HG02852 (cell line): ENCODE measurements at regions not wholly inside any gene's neighbourhood (a gene's known extent, or its start where the extent isn't known, plus 50 kb on each side); places are given as distances from the start of the nearest gene placed in this dataset.
A peak's percentile ranks its signal among the peaks of the same experiment; 100 is the strongest.
"Not testable (repeated sequence)": the region's sequence is repeated elsewhere in the genome, so short reads cannot be mapped to it uniquely, and the experiment has no call there.

Source experiments
- ATAC-seq: cut with Tn5 transposase; IDR thresholded peaks from one replicate; pipeline ENCODE4 v1.9.1; 2021; ENCODE audit warnings: mild to moderate bottlenecking, moderate library complexity; ENCODE audit not compliant: unreplicated experiment

GRCh38 chr15:69704229-69704628 lies 251.6 kb downstream of the RPLP1 start:
- ATAC-seq: no peak

DNA sequence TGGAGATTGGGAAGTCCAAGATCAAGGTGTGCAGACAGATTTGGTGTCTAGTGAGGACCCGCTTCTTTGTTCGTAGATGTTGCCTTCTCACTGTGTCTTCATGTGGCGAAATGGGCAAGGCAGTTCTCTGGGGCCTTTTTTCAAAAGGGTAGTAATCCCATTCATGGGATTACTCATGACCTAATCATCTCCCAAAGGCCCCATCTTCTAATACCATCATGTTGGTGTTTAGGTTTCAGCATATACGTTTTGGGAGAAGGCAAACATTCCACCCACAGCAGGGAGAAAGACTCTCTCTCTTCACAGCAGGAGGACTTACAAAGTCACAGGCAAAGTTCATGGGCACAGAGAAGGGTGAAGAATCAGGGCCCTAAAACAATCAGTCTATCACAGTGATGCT lies 252.1 kb downstream of the RPLP1 start:
- ATAC-seq: no peak

GRCh38 chr15:69706353-69707097 lies 253.9 kb downstream of the RPLP1 start:
- ATAC-seq: no peak

GRCh38 chr15:69707241-69707640 lies 254.6 kb downstream of the RPLP1 start:
- not testable (repeated sequence) for ATAC-seq

DNA sequence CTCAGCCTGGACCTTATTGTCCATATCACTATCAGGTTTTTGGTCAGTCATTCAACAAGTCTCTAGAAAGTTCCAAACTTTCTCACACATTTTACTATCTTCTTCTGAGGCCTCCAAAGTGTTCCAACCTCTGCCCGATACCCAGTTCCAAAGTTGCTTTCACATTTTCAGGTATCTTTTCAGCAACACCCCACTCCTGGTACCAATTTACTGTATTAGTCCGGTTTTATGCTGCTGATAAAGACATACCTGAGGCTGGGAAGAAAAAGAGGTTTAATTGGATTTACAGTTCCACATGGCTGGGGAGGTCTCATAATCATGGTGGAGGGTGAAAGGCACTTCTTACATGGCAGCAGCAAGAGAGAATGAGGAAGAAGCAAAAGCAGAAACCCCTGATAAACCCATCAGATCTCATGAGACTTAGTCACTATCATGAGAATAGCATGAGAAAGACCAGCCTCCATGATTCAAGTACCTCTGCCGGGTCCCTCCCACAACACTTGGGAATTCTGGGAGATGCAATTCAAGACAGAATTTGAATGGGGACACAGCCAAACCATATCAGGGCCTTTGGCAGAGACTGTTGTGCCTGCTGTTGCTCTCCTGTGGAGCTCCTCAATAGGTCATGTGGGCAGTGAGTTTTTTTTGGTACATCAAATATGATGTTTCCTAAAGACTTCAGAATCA lies 256.0 kb downstream of the RPLP1 start:
- not testable (repeated sequence) for ATAC-seq

- no peak for ATAC-seq
Observed at GRCh38 chr15:69712991-69713390, 260.4 kb downstream of the RPLP1 start.

GRCh38 chr15:69713726-69714559 lies 261.3 kb downstream of the RPLP1 start:
- peak; percentile 94 for ATAC-seq

DNA sequence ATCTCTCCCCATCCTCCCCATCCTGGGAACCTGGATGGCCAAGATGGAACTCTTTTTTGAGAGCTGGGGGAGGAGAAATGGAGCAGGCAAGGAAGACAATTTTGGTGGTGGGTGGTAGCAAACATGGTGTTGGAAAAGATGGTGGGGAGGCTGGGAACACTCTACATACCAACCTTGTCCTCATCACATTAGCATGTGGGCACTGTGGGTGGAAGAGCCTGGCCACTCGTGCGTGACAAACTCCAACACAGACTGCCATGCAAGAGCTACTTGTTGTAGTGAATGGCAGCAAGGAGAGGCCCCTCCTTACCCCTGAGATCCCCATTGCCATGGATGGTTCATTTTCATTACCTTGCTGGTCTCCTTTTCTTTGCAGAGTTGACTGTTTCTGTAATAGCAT lies 262.6 kb downstream of the RPLP1 start:
- ATAC-seq: no peak

DNA sequence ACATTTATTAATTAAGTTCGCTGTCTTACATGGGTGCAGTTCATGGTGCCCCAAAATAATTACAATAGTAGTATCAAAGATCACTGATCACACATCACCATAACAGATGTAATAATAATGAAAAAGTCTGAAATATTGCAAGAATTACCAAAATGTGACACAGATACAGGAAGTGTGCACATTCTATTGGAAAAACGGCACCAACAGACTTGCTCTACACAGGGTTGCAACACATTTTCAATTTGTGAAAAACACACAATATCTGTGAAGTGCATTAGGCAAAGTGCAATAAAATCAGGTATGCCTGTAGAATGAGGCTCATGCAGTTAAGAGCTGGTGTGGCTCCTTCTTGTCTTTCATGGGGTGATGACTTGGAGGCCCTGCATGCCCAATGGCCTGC lies 265.8 kb downstream of the RPLP1 start:
- ATAC-seq: no peak

- no peak for ATAC-seq
Observed at GRCh38 chr15:69718916-69719315, 266.3 kb downstream of the RPLP1 start.

DNA sequence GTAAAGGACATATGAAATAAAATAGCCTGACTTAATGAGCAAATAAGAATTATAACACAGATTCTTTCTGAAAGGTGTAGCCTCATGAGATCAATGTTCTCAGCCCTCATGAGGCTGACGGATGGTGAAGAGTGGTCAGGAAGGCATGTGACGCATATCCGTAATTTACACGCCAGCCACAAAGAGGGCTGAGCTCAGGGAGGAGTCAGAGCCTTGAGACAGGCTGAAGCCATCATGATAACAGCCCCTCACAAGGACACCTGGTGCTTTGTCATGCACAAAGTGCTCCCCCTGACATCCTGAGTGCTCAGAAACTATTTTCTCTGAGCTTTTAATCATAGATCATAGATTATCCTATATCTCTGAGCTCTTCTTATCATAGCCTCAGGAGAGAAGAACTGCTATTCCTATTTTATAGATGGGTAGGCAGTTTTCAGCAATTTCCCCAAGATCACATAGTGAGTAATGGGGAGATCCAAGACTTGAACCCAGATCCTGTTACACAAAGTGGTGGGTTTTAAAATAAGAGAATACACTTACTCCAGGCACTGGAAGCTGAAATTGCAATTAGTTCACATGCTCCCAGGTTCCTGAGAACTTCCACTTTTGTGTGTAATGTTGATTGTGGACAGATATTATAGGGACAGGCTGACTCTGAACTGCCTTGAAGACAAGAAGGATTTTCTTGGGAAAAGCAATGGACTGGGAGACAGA lies 267.1 kb downstream of the RPLP1 start:
- no peak for ATAC-seq

GRCh38 chr15:69720536-69720935 lies 267.9 kb downstream of the RPLP1 start:
- ATAC-seq: no peak

- no peak for ATAC-seq
Observed at GRCh38 chr15:69722924-69723323, 270.3 kb downstream of the RPLP1 start.

GRCh38 chr15:69723404-69724096 lies 270.9 kb downstream of the RPLP1 start:
- no peak for ATAC-seq

DNA sequence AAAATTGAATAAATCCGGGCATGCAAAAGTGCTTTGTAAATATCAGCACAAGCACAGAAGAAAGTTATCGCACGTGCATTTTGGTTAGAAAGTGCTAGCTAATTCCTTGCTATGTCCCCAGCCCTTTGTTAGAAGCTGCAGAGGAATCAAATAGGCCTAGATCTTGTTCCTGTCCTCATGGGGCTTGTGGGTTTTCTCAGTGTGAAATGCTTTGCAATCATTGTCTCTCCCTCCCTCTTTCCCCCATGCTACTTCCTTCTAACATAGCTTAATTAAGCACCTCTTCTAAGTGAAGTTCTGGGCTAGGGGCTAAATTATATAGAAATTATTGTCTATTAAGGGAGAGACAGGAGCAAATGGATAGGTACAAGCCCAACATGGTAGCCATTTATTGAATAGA lies 271.7 kb downstream of the RPLP1 start:
- ATAC-seq: no peak

DNA sequence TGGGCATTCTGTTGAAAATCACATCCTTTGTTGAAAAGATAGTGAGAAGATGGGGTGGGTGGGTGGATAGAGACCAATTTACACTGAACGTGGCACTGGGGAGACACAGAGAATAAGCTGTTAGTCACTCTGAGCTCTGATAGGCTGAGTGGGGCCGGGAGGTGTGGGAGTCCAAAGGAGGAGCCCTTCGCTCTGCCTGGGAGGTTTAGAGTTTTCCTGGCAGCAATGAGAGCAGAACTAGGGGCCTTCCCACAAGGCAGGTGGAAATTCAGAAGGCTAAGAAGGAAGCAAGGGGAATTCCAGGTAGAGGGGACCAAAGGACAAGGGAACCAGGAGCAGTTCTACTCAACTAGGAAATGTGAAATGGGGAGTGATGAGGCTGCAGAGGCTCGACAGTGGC lies 272.7 kb downstream of the RPLP1 start:
- no peak for ATAC-seq

DNA sequence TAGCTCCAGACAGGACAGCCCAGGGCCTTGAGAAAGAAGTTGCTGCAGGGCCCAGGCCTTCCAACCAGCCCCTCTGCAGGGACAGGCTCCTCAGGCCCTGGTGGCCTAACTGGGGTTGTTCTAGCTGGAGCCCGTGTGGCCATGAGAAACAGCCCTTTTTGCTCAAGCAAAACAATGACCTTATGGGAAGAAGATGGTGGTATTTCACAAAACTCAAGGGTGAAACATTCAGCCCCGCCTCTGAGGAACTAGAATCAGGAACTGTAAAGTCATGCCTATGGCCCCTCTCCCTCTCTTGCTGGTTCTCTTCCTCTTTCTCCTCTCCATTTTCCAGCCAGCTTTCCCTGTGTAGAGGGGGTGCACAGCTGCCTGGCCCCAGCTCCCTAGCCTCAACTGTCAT lies 273.3 kb downstream of the RPLP1 start:
- no peak for ATAC-seq

- no peak for ATAC-seq
Observed at GRCh38 chr15:69727121-69727924, 274.7 kb downstream of the RPLP1 start.

GRCh38 chr15:69729167-69729748 lies 276.6 kb downstream of the RPLP1 start:
- no peak for ATAC-seq
